GM10248 (cell line): ENCODE measurements at regions not wholly inside any gene's neighbourhood (a gene's known extent, or its start where the extent isn't known, plus 50 kb on each side); places are given as distances from the start of the nearest gene placed in this dataset.

ENCODE experiments used
- CTCF ChIA-PET: fragments of 300-600 bp; sonication (Branson Sonifier 250); formaldehyde crosslinking; extraction: SDS; loops from one replicate; lab custom pipeline; 2021; ENCODE audit warnings: antibody characterized with exemption; lab: Yijun Ruan, JAX
- POLR2A ChIA-PET: fragments of 350-650 bp; sonication (Branson Sonifier 250); formaldehyde crosslinking; extraction: SDS; loops from one replicate; lab custom pipeline; 2020; ENCODE audit warnings: antibody characterized with exemption; lab: Yijun Ruan, JAX
- DNase-seq: peaks from one replicate; pipeline ENCODE4 v3.0.0; 2012; ENCODE audit errors: extremely low spot score
- CTCF ChIP-seq: IDR thresholded peaks from 2 replicates; pipeline ENCODE4 v1.5.1; 2012; ENCODE audit warnings: mild to moderate bottlenecking, low read depth; ENCODE audit errors: extremely low read depth, missing control alignments, control extremely low read depth

- POLR2A ChIA-PET = no interaction called here
- CTCF ChIA-PET = no interaction called here
- TF ChIP-seq CTCF = no peak
- no peak for DNase-seq
Measured at GRCh38 chr21:32130031-32130891, 148.6 kb downstream of the MIS18A start.

- DNase-seq = no peak
- POLR2A ChIA-PET = no interaction called here
- CTCF ChIA-PET = interaction anchor here (1.4 kb wide), 1 partner anchor 20 kb away, joined by 3 read pairs; no protein-coding TSS in a partner anchor
Measured at GRCh38 chr21:32127081-32127480, 151.8 kb downstream of the MIS18A start.

GRCh38 chr21:32122082-32122481 is 156.8 kb downstream of the MIS18A start:
- CTCF ChIA-PET = no interaction called here

More at GRCh38 chr21:32127081-32127480, 151.8 kb downstream of the MIS18A start:
- no peak for TF ChIP-seq CTCF

GRCh38 chr21:32120230-32120629 is 158.6 kb downstream of the MIS18A start:
- ChIA-PET POLR2A (no interaction called here), CTCF (interaction anchor here (2.6 kb wide), 1 partner anchor 15 kb away, joined by 6 read pairs; no protein-coding TSS in a partner anchor)
- DNase-seq = no peak
- TF ChIP-seq CTCF = no peak

More at GRCh38 chr21:32122082-32122481, 156.8 kb downstream of the MIS18A start:
- POLR2A ChIA-PET = no interaction called here
- DNase-seq = no peak
- no peak for TF ChIP-seq CTCF

- no peak for TF ChIP-seq CTCF
- DNase-seq = no peak
- ChIA-PET POLR2A (no interaction called here), CTCF (interaction anchor here (2.6 kb wide), 1 partner anchor 15 kb away, joined by 6 read pairs; no protein-coding TSS in a partner anchor)
Measured at GRCh38 chr21:32119811-32120210, 159.0 kb downstream of the MIS18A start.

- CTCF ChIA-PET = interaction anchor here (2.6 kb wide), 1 partner anchor 15 kb away, joined by 6 read pairs; no protein-coding TSS in a partner anchor
Measured at GRCh38 chr21:32119389-32119788, 159.5 kb downstream of the MIS18A start.

More at GRCh38 chr21:32119389-32119788, 159.5 kb downstream of the MIS18A start:
- DNase-seq = no peak
- POLR2A ChIA-PET = no interaction called here
- no peak for TF ChIP-seq CTCF
